Pancreas (tissue), 10 donors: ENCODE measurements at regions not wholly inside any gene's neighbourhood (a gene's known extent, or its start where the extent isn't known, plus 50 kb on each side); places are given as distances from the start of the nearest gene placed in this dataset.
"Not testable (repeated sequence)": the region's sequence is repeated elsewhere in the genome, so short reads cannot be mapped to it uniquely, and the experiment has no call there.

ENCODE experiments used
- ATAC-seq, 4 donors: fragments of 200-7000 bp; cut with Tn5 transposase; one replicate each; pipeline versions ENCODE4 v1.8.0 to v1.9.1; 2020; ENCODE audit warnings: mild to moderate bottlenecking in 4 of 4, moderate library complexity in 4 of 4
- DNase-seq, 6 donors: peaks; one replicate each; pipeline ENCODE4 v3.0.0-alpha.2; 2020
- FAIRE-seq: peaks from 2 replicates; lab custom pipeline; 2012; peaks lifted over from hg19 to GRCh38; lab: Jason Lieb, UNC
- H3K27ac ChIP-seq, 4 donors: fragments of 200-600 bp; sonication (generic); 1 replicate in 3 of 4; 2 replicates in 1 of 4; pipeline versions ENCODE4 v1.5.0 to v1.8.0; 2020
- H3K27me3 ChIP-seq, 4 donors: fragments of 200-600 bp; one replicate each; pipeline ENCODE4 v1.8.0; 2021
- H3K36me3 ChIP-seq, 3 donors: fragments of 200-600 bp; sonication (generic) in 1 of 3; one replicate each; pipeline versions ENCODE4 v1.5.0 to v1.8.0; 2020 to 2021
- H3K4me1 ChIP-seq, 3 donors: fragments of 200-600 bp; one replicate each; pipeline ENCODE4 v1.8.0; 2021
- H3K4me3 ChIP-seq, 4 donors: fragments of 200-600 bp; sonication (generic) in 2 of 4; one replicate each; pipeline versions ENCODE4 v1.5.0 to v1.8.0; 2020 to 2021
- H3K9me3 ChIP-seq, 4 donors: fragments of 200-600 bp; one replicate each; pipeline ENCODE4 v1.8.0; 2021
- CTCF ChIP-seq, 4 donors: fragments of 200-600 bp; sonication (generic) in 3 of 4; IDR thresholded peaks; one replicate each; pipeline versions ENCODE4 v1.5.0 to v1.8.0; 2021; ENCODE audit warnings: antibody characterized with exemption in 4 of 4
- WGBS, 2 donors: extraction: QIAGEN DNeasy Blood & Tissue Kit; methylation state at CpG; one replicate each; pipeline ENCODE4 v1.1.7; 2013; 5-methylcytosine and 5-hydroxymethylcytosine counted together
- intact Hi-C, 3 donors: fragments of 100-400 bp; cut with DNase I; formaldehyde crosslinking; loops; one replicate each; pipeline versions ENCODE4 v1.11.1 to v1.14.2; 2022
- donor health status: healthy with polysubstance abuse.
- donor health status: DM: no; HTN: no; CAD: no; lungs with moderate emphysema.
- donor health status: DM: no; HTN: no; CAD: no.
- donor health status: control.
- donor health status: control.
- donor health status: Bipolar disorder and iron deficiency.
- donor health status: DM: yes; HTN: yes; CAD: no.
- donor health status: DM: no; HTN: no; CAD: no.
- donor health status: DM: no; HTN: no; CAD: no.
- donor health status: DM: yes; HTN: yes; CAD: no.

- no peak for ATAC-seq
- intact Hi-C loops = no loop called here
- no peak for TF ChIP-seq CTCF (IDR thresholded peaks at IDR 0.05)
- no peaks in the 10 kb centered on the region for H3K36me3 ChIP-seq
- whole genome bisulfite sequencing, 2 donors = 87 to 100% methylated on average over 1 of the region's 1 CpG
- no peaks in the 10 kb centered on the region for H3K9me3 ChIP-seq
- H3K4me1 ChIP-seq = no peaks in the 10 kb centered on the region
- H3K27ac ChIP-seq = no peak overlapping the region
- no peak for DNase-seq
- FAIRE-seq = no peak
- H3K27me3 ChIP-seq = no peaks in the 10 kb centered on the region
- no peak overlapping the region for H3K4me3 ChIP-seq
Observed at GRCh38 chr3:26018889-26019288, 229.0 kb downstream of the OXSM start.

- FAIRE-seq, ATAC-seq, H3K36me3 ChIP-seq, H3K27ac ChIP-seq, H3K9me3 ChIP-seq, H3K27me3 ChIP-seq, H3K4me3 ChIP-seq, intact Hi-C loops, DNase-seq, H3K4me1 ChIP-seq: not testable (repeated sequence)
- 76 to 87% methylated on average over 3 of the region's 3 CpGs for WGBS, 2 donors
Observed at GRCh38 chr3:26024206-26024605, 234.3 kb downstream of the OXSM start.

GRCh38 chr3:26029321-26029720 is 239.4 kb downstream of the OXSM start:
- Histone ChIP-seq H3K4me3 (no peak overlapping the region), H3K27me3 (no peaks in the 10 kb centered on the region), H3K36me3 (no peaks in the 10 kb centered on the region), H3K9me3 (no peaks in the 10 kb centered on the region), H3K4me1 (no peaks in the 10 kb centered on the region), H3K27ac (no peak overlapping the region)
- FAIRE-seq = no peak
- no peak for TF ChIP-seq CTCF (IDR thresholded peaks at IDR 0.05)
- DNase-seq = no peak
- no peak for ATAC-seq
- intact Hi-C loops = no loop called here
- WGBS, 2 donors = 71 to 73% methylated on average over 2 of the region's 2 CpGs

GRCh38 chr3:26042126-26042525 is 252.2 kb downstream of the OXSM start:
- H3K4me1 ChIP-seq, FAIRE-seq, H3K4me3 ChIP-seq, ATAC-seq, H3K27ac ChIP-seq, H3K9me3 ChIP-seq, intact Hi-C loops, H3K27me3 ChIP-seq, H3K36me3 ChIP-seq: not testable (repeated sequence)
- DNase-seq = peak in 1 of 6 donors; percentile 36
- 80 to 85% methylated on average over 11 to 12 of the region's 12 CpGs for WGBS, 2 donors

GRCh38 chr3:26049951-26050350 is 260.1 kb downstream of the OXSM start:
- Histone ChIP-seq H3K9me3 (no peaks in the 10 kb centered on the region), H3K27ac (no peak overlapping the region), H3K4me1 (no peaks in the 10 kb centered on the region), H3K4me3 (no peak overlapping the region), H3K27me3 (no peaks in the 10 kb centered on the region), H3K36me3 (no peaks in the 10 kb centered on the region)
- no peak for TF ChIP-seq CTCF (IDR thresholded peaks at IDR 0.05)
- 24 to 26% methylated on average over 1 of the region's 1 CpG for WGBS, 2 donors
- FAIRE-seq = no peak
- no peak for ATAC-seq
- intact Hi-C loops = no loop called here
- DNase-seq = no peak

GRCh38 chr3:26050776-26051175 is 260.9 kb downstream of the OXSM start:
- Histone ChIP-seq H3K9me3 (no peaks in the 10 kb centered on the region), H3K36me3 (no peaks in the 10 kb centered on the region), H3K4me3 (no peak overlapping the region), H3K27me3 (no peaks in the 10 kb centered on the region), H3K27ac (no peak overlapping the region), H3K4me1 (no peaks in the 10 kb centered on the region)
- 42 to 53% methylated on average over 1 of the region's 1 CpG for WGBS, 2 donors
- no peak for ATAC-seq
- TF ChIP-seq CTCF (IDR thresholded peaks at IDR 0.05) = no peak
- intact Hi-C loops = no loop called here
- FAIRE-seq = no peak
- DNase-seq = no peak
